CD4-positive, alpha-beta memory T cell (primary cell): ENCODE measurements at regions not wholly inside any gene's neighbourhood (a gene's known extent, or its start where the extent isn't known, plus 50 kb on each side); places are given as distances from the start of the nearest gene placed in this dataset.

Experiments
- CTCF ChIA-PET: fragments of 350-600 bp; sonication (Branson Sonifier 250); formaldehyde crosslinking; loops from one replicate; lab custom pipeline; 2021; ENCODE audit warnings: inconsistent platforms; ENCODE audit not compliant: partially characterized antibody; lab: Charles Lee
- POLR2A ChIA-PET: fragments of 350-600 bp; sonication (Branson Sonifier 250); formaldehyde crosslinking; loops from one replicate; lab custom pipeline; 2021; ENCODE audit not compliant: partially characterized antibody; lab: Charles Lee
- DNase-seq, 5 donors: peaks; one replicate each; pipeline versions ENCODE4 v3.0.0 to v3.0.0-alpha.2; 2020 to 2022; ENCODE audit warnings: mixed read lengths in 1 of 5
- H3K27ac ChIP-seq: one replicate; pipeline ENCODE4 v1.7.0; 2013; ENCODE audit warnings: low read depth, low read length
- H3K27me3 ChIP-seq: 2 replicates; pipeline ENCODE4 v1.7.0; 2013; ENCODE audit warnings: mild to moderate bottlenecking, low read length, moderate library complexity; ENCODE audit not compliant: insufficient read depth
- H3K36me3 ChIP-seq: 2 replicates; pipeline ENCODE4 v1.7.0; 2013; ENCODE audit warnings: mild to moderate bottlenecking, low read length, moderate library complexity; ENCODE audit not compliant: insufficient read depth
- H3K4me1 ChIP-seq: 2 replicates; pipeline ENCODE4 v1.7.0; 2013; ENCODE audit warnings: mild to moderate bottlenecking, low read length, moderate library complexity; ENCODE audit not compliant: insufficient read depth
- H3K4me3 ChIP-seq, 2 donors: one replicate each; pipeline ENCODE4 v1.7.0; 2013; ENCODE audit warnings: low read length in 2 of 2, mild to moderate bottlenecking in 1 of 2
- H3K9me3 ChIP-seq, 2 donors: one replicate each; pipeline ENCODE4 v1.7.0; 2013; ENCODE audit warnings: low read length in 2 of 2, control low read depth in 1 of 2; ENCODE audit not compliant: control insufficient read depth in 1 of 2
- H3K27ac Mint-ChIP-seq, 7 donors: one replicate each; pipeline ENCODE4 v1.8.0; 2020 to 2021; ENCODE audit warnings: mixed read lengths in 7 of 7, mild to moderate bottlenecking in 6 of 7, inconsistent platforms in 3 of 7, moderate library complexity in 3 of 7
- H3K27me3 Mint-ChIP-seq, 2 donors: one replicate each; pipeline ENCODE4 v1.8.0; 2020 to 2021; ENCODE audit warnings: mixed read lengths in 2 of 2
- H3K36me3 Mint-ChIP-seq, 2 donors: one replicate each; pipeline ENCODE4 v1.8.0; 2020 to 2021; ENCODE audit warnings: mixed read lengths in 2 of 2, inconsistent platforms in 1 of 2, mild to moderate bottlenecking in 1 of 2
- H3K4me1 Mint-ChIP-seq, 4 donors: one replicate each; pipeline ENCODE4 v1.8.0; 2020 to 2021; ENCODE audit warnings: mixed read lengths in 4 of 4, mild to moderate bottlenecking in 1 of 4
- H3K4me3 Mint-ChIP-seq, 8 donors: one replicate each; pipeline ENCODE4 v1.8.0; 2020 to 2021; ENCODE audit warnings: mixed read lengths in 8 of 8, mild to moderate bottlenecking in 7 of 8, moderate library complexity in 6 of 8, inconsistent platforms in 3 of 8
- H3K9me3 Mint-ChIP-seq, 8 donors: one replicate each; pipeline ENCODE4 v1.8.0; 2020 to 2021; ENCODE audit warnings: mixed read lengths in 8 of 8, mild to moderate bottlenecking in 5 of 8, inconsistent platforms in 3 of 8, moderate library complexity in 1 of 8
- intact Hi-C: fragments of 100-400 bp; cut with micrococcal nuclease; formaldehyde crosslinking; loops from one replicate; pipeline ENCODE4 v1.15.1; 2023

DNA sequence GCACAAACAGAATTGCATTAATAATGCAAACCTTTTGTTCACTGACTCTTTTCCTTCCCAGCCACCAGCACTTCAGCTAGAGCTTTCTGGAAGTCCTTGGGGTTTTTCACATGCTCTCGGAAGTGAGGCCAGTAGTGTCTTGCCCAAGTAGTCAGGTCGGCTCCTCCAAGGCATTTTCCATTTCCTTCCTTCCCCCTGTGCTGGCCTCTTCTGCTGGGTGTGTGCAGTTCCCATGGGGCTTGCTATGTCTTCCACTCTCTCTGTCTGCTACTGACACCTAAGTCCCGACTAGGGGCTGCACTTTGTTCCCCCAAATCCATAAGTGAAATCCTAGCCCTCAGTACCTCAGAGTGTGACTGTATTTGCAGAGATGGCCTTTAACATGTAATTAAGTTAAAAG lies 175.6 kb upstream of the BMPER start:
- H3K4me1 Mint-ChIP-seq, result no peaks in the 10 kb centered on the region
- intact Hi-C loops, result no loop called here
- ChIA-PET CTCF (no interaction called here), POLR2A (no interaction called here)
- Histone ChIP-seq H3K27me3 (no peaks in the 10 kb centered on the region), H3K27ac (no peak overlapping the region), H3K4me3 (no peak overlapping the region), H3K36me3 (no peaks in the 10 kb centered on the region), H3K9me3 (no peaks in the 10 kb centered on the region), H3K4me1 (no peaks in the 10 kb centered on the region)
- DNase-seq, result no peak
- peaks cover 0 to under 1% (median 0%) of the 10 kb centered on the region in 8 donors for H3K9me3 Mint-ChIP-seq
- H3K4me3 Mint-ChIP-seq, result no peak overlapping the region
- H3K27ac Mint-ChIP-seq, result no peak overlapping the region
- peaks cover 2 to 6% of the 10 kb centered on the region in 2 donors for H3K36me3 Mint-ChIP-seq
- peaks cover 0 to 1% of the 10 kb centered on the region in 2 donors for H3K27me3 Mint-ChIP-seq

DNA sequence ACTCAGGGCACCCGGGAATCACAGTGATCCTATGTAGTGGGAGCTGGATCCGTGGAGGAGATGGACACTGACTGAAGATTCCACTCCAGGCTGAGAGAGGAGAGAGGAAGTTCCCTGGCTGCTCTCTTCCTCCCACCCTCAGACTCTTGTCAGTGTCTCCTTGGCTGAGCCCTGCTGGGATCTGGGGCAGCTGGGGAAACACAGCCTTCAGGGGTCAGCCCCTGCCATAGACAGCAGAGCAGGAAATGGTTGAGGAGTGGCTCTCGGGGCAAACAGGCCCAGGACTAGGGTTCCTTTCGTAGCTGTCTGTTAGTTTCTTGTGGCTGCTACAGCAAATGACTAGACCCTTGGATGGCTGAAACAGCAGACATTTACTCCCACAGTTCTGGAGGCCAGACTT lies 174.4 kb upstream of the BMPER start:
- no peak overlapping the region for H3K4me3 Mint-ChIP-seq
- H3K27ac Mint-ChIP-seq, result no peak overlapping the region
- no peak overlapping the region for H3K4me3 ChIP-seq
- ChIA-PET POLR2A (no interaction called here), CTCF (no interaction called here)
- H3K4me1 ChIP-seq, result no peaks in the 10 kb centered on the region
- H3K36me3 Mint-ChIP-seq, result peaks cover 2 to 6% of the 10 kb centered on the region in 2 donors
- no peaks in the 10 kb centered on the region for H3K4me1 Mint-ChIP-seq
- H3K27me3 ChIP-seq, result no peaks in the 10 kb centered on the region
- peaks cover 0 to 1% of the 10 kb centered on the region in 2 donors for H3K27me3 Mint-ChIP-seq
- no peaks in the 10 kb centered on the region for H3K36me3 ChIP-seq
- intact Hi-C loops, result no loop called here
- H3K9me3 Mint-ChIP-seq, result peaks cover 0 to 3% (median 0%) of the 10 kb centered on the region in 8 donors
- DNase-seq, result no peak
- no peak overlapping the region for H3K27ac ChIP-seq
- H3K9me3 ChIP-seq, result no peaks in the 10 kb centered on the region

DNA sequence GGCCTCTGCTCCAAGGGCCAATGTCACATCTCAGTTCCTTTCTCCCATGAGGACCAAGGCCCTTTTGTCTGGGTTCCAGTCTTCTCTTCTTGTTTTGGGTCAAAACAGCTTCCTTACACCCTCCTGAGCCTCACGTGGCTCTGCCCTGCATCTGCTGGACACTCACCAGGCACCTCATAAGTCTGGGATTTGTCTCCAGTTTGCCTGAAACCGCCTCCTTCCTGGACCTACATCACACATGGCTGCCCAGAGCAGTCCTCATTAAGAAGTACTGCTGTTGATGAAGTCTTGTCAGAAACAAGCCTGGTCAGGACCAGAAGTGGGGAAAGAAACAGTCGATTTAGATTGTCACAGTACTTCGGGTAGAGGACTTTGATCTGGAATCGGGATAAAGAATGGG lies 173.4 kb upstream of the BMPER start:
- H3K4me1 ChIP-seq, result no peaks in the 10 kb centered on the region
- no peak overlapping the region for H3K27ac Mint-ChIP-seq
- no peak overlapping the region for H3K4me3 ChIP-seq
- no peak overlapping the region for H3K4me3 Mint-ChIP-seq
- H3K36me3 Mint-ChIP-seq, result peaks cover 0 to 6% of the 10 kb centered on the region in 2 donors
- H3K9me3 ChIP-seq, result no peaks in the 10 kb centered on the region
- H3K4me1 Mint-ChIP-seq, result no peaks in the 10 kb centered on the region
- DNase-seq, result no peak
- ChIA-PET CTCF (no interaction called here), POLR2A (no interaction called here)
- peaks cover 0 to 1% of the 10 kb centered on the region in 2 donors for H3K27me3 Mint-ChIP-seq
- no peak overlapping the region for H3K27ac ChIP-seq
- intact Hi-C loops, result no loop called here
- no peaks in the 10 kb centered on the region for H3K36me3 ChIP-seq
- no peaks in the 10 kb centered on the region for H3K27me3 ChIP-seq
- peaks cover 0 to 3% (median 0%) of the 10 kb centered on the region in 8 donors for H3K9me3 Mint-ChIP-seq

GRCh38 chr7:33732462-33732861 lies 172.9 kb upstream of the BMPER start:
- Mint-ChIP-seq H3K36me3 (peaks cover 2 to 10% of the 10 kb centered on the region in 2 donors), H3K27ac (no peak overlapping the region), H3K4me1 (no peaks in the 10 kb centered on the region), H3K27me3 (peaks cover 0 to 1% of the 10 kb centered on the region in 2 donors), H3K9me3 (peaks cover 0 to 3% (median 0%) of the 10 kb centered on the region in 8 donors), H3K4me3 (no peak overlapping the region)
- no peaks in the 10 kb centered on the region for H3K27me3 ChIP-seq
- no peak for DNase-seq
- no peak overlapping the region for H3K27ac ChIP-seq
- no peak overlapping the region for H3K4me3 ChIP-seq
- no peaks in the 10 kb centered on the region for H3K9me3 ChIP-seq
- POLR2A ChIA-PET, result no interaction called here
- CTCF ChIA-PET, result no interaction called here
- H3K36me3 ChIP-seq, result no peaks in the 10 kb centered on the region
- intact Hi-C loops, result no loop called here
- no peaks in the 10 kb centered on the region for H3K4me1 ChIP-seq

- H3K36me3 ChIP-seq, result no peaks in the 10 kb centered on the region
- H3K36me3 Mint-ChIP-seq, result peaks cover 2 to 11% of the 10 kb centered on the region in 2 donors
- H3K27ac Mint-ChIP-seq, result no peak overlapping the region
- no peak overlapping the region for H3K27ac ChIP-seq
- no peaks in the 10 kb centered on the region for H3K4me1 ChIP-seq
- ChIA-PET CTCF (no interaction called here), POLR2A (no interaction called here)
- H3K9me3 ChIP-seq, result no peaks in the 10 kb centered on the region
- no peaks in the 10 kb centered on the region for H3K27me3 ChIP-seq
- H3K9me3 Mint-ChIP-seq, result peaks cover 0 to 3% (median 0%) of the 10 kb centered on the region in 8 donors
- no peak for DNase-seq
- peaks cover 0 to 1% of the 10 kb centered on the region in 2 donors for H3K27me3 Mint-ChIP-seq
- no peak overlapping the region for H3K4me3 ChIP-seq
- intact Hi-C loops, result no loop called here
- no peak overlapping the region for H3K4me3 Mint-ChIP-seq
- H3K4me1 Mint-ChIP-seq, result no peaks in the 10 kb centered on the region
Observed at GRCh38 chr7:33733870-33734650, 171.3 kb upstream of the BMPER start.

GRCh38 chr7:33735403-33735802 lies 169.9 kb upstream of the BMPER start:
- DNase-seq, result no peak
- Mint-ChIP-seq H3K4me3 (no peak overlapping the region), H3K4me1 (no peaks in the 10 kb centered on the region), H3K27ac (no peak overlapping the region), H3K9me3 (peaks cover 0 to 4% (median 0%) of the 10 kb centered on the region in 8 donors), H3K27me3 (peaks cover 0 to 1% of the 10 kb centered on the region in 2 donors), H3K36me3 (peaks cover 2 to 5% of the 10 kb centered on the region in 2 donors)
- ChIA-PET POLR2A (no interaction called here), CTCF (no interaction called here)
- H3K4me1 ChIP-seq, result no peaks in the 10 kb centered on the region
- H3K9me3 ChIP-seq, result no peaks in the 10 kb centered on the region
- H3K27ac ChIP-seq, result no peak overlapping the region
- no peaks in the 10 kb centered on the region for H3K27me3 ChIP-seq
- H3K36me3 ChIP-seq, result no peaks in the 10 kb centered on the region
- no peak overlapping the region for H3K4me3 ChIP-seq
- intact Hi-C loops, result no loop called here

- DNase-seq, result no peak
- Histone ChIP-seq H3K4me3 (no peak overlapping the region), H3K4me1 (no peaks in the 10 kb centered on the region), H3K27ac (no peak overlapping the region), H3K36me3 (no peaks in the 10 kb centered on the region), H3K9me3 (no peaks in the 10 kb centered on the region), H3K27me3 (no peaks in the 10 kb centered on the region)
- Mint-ChIP-seq H3K4me3 (no peak overlapping the region), H3K27ac (no peak overlapping the region), H3K4me1 (no peaks in the 10 kb centered on the region), H3K27me3 (peaks cover 0 to 1% of the 10 kb centered on the region in 2 donors), H3K36me3 (peaks cover 2 to 5% of the 10 kb centered on the region in 2 donors), H3K9me3 (peaks cover 0 to 4% (median 0%) of the 10 kb centered on the region in 8 donors)
- POLR2A ChIA-PET, result no interaction called here
- intact Hi-C loops, result no loop called here
- CTCF ChIA-PET, result no interaction called here
Observed at GRCh38 chr7:33736521-33737221, 168.7 kb upstream of the BMPER start.
